ENCODE measurements at regions not wholly inside any gene's neighbourhood (a gene's known extent, or its start where the extent isn't known, plus 50 kb on each side); places are given as distances from the start of the nearest gene placed in this dataset.

DNA sequence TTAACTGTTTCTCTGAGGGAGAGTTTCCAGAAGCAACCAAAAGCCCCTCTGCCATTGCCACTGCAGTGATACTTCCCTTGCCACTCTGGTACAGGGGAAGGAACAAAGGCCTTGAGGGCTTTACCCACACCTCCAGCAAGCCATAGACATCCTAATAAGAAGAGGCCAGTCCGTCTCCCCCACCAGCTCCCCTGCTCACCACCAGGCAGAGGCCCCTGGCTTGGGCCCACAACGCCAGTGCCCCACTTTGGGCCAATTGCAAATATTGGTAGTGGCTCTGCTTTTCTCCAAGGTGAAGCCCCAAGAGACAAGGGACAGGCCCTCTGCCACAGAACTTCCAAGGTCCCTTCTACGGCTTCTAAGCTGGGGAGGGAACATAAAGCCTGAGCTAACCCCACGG is 833.0 kb downstream of the DACH1 start:
- TF ChIP-seq, protein P1, sequence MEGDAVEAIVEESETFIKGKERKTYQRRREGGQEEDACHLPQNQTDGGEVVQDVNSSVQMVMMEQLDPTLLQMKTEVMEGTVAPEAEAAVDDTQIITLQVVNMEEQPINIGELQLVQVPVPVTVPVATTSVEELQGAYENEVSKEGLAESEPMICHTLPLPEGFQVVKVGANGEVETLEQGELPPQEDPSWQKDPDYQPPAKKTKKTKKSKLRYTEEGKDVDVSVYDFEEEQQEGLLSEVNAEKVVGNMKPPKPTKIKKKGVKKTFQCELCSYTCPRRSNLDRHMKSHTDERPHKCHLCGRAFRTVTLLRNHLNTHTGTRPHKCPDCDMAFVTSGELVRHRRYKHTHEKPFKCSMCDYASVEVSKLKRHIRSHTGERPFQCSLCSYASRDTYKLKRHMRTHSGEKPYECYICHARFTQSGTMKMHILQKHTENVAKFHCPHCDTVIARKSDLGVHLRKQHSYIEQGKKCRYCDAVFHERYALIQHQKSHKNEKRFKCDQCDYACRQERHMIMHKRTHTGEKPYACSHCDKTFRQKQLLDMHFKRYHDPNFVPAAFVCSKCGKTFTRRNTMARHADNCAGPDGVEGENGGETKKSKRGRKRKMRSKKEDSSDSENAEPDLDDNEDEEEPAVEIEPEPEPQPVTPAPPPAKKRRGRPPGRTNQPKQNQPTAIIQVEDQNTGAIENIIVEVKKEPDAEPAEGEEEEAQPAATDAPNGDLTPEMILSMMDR (IDR thresholded peaks at IDR 0.05; ENCODE audit: low read depth, low read length): no peak
- no peak overlapping the region for H3K4me3 ChIP-seq (replicated peaks in 1 of 2; ENCODE audit: low read depth in 2 of 2, low read length in 2 of 2)
- no peak for DNase-seq (ENCODE audit: low read depth in 2 of 2)

DNA sequence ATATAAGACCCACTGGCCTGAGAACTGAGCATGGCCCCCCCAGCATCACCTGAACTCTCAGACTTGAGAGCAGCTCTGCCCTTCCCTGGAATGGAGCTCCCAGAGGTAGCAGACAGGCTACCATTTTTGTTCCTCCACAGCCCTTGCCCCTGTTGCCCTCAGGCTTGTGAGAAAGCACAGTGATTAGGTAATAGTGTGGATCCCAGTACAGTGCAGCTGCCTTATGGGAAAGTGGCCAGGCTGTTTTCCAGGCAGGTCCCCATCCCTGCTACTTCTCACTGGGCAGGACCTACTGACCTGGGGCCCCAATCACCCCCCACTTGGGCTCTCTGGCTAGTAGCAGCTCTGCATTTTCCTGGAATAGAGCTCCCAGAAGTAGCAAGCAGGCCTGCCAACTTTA is 834.0 kb downstream of the DACH1 start:
- TF ChIP-seq, protein P1 (IDR thresholded peaks at IDR 0.05; ENCODE audit: low read depth, low read length): no peak
- no peak overlapping the region for H3K4me3 ChIP-seq (replicated peaks in 1 of 2; ENCODE audit: low read depth in 2 of 2, low read length in 2 of 2)
- DNase-seq (ENCODE audit: low read depth in 2 of 2): no peak

DNA sequence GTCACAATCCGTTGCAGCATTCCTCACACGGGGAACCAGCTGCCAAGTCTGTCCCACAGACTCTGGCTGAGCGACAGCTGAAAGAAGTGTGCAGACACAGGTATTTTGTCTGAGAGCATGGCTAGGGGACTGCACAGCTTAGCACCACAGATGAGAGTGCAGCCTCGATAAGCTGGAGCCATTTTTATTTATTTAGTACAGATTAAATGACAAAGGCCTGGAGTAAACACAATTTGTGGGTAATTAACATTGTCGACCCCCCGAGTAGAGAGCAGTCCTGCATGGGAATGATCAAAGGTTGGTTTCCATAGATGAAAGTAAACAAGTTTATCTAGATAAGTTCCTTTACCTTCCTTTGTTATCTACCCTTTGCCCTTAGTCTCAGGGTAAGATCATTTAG is 836.2 kb downstream of the DACH1 start:
- H3K4me3 ChIP-seq (replicated peaks in 1 of 2; ENCODE audit: low read depth in 2 of 2, low read length in 2 of 2): no peak overlapping the region
- TF ChIP-seq, protein P1 (IDR thresholded peaks at IDR 0.05; ENCODE audit: low read depth, low read length): no peak
- DNase-seq (ENCODE audit: low read depth in 2 of 2): no peak

DNA sequence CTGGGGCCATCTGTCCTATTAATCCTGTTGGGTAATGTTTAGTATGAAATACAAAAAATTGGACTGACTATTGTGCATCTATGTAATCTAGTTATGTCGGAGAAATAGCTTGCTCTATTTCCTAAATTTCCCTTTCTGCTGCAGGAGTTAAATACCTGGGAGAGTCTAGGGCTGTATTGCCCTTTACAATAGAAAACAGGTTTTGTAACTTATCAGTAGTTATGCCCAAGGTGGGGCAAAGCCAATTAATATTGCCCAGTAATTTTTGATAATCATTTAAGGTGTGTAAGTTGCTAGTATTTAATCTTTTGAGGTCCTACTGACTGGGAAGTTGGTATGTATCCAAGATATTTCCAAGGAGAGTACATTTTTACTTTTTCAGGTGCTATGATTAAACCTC is 838.1 kb downstream of the DACH1 start:
- TF ChIP-seq, protein P1 (IDR thresholded peaks at IDR 0.05; ENCODE audit: low read depth, low read length): no peak

DNA sequence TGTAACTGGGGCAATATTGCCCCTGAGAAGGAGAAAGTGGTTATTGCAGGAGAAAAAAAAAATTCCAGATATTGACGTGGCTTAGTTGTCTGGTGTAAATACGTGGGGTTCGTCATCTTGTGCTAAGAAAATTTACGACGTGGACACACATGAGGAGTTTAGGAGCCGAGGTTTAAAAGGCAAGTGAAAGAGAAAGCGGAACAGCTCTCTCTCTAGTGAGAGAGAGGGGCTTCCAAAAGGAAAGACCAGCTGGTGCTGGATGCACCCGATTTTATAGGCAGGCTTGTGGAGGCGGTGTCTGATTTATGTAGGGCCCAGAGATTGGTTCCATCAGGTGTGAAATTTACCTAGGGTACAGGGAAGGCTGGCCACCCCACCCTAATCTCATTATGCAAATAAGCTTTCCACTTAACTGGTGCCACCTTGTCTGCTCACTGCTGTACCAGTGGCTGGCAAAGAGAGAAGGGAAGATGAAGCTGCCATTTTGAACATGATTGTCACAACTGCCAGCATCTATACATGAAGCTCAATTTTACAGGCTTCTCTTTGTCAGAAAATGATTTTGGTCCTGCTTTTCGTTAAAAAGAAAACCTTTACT is 845.1 kb downstream of the DACH1 start:
- H3K4me3 ChIP-seq (replicated peaks in 1 of 2; ENCODE audit: low read depth in 2 of 2, low read length in 2 of 2): no peak overlapping the region
- TF ChIP-seq, protein P1 (IDR thresholded peaks at IDR 0.05; ENCODE audit: low read depth, low read length): no peak
- DNase-seq (ENCODE audit: low read depth in 2 of 2): no peak

More for the DNA sequence above, 838.1 kb downstream of the DACH1 start:
- DNase-seq (ENCODE audit: low read depth in 2 of 2): no peak
- H3K4me3 ChIP-seq (replicated peaks in 1 of 2; ENCODE audit: low read depth in 2 of 2, low read length in 2 of 2): no peak overlapping the region

DNA sequence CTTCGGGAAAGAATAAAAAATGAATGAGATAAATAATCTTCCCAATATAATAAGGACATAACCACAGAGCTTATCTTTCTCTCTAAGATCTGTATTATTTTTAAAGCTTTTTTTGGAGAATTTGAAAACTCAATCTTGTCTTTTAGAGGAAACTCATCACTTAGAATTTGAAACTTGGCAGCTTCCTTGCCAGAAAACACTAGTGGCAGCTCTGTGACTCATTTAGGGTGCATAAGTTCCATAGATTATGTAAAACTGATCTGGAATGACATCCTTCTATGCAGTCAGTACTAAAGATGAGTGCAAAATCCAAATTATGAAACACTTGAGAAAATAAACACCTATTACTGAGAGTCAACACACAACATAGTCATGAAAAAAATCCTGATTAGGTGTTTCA is 848.0 kb downstream of the DACH1 start:
- peak in 1 of 2 donors; percentile 1 for DNase-seq (ENCODE audit: low read depth in 2 of 2)
- TF ChIP-seq, protein P1 (IDR thresholded peaks at IDR 0.05; ENCODE audit: low read depth, low read length): no peak

DNA sequence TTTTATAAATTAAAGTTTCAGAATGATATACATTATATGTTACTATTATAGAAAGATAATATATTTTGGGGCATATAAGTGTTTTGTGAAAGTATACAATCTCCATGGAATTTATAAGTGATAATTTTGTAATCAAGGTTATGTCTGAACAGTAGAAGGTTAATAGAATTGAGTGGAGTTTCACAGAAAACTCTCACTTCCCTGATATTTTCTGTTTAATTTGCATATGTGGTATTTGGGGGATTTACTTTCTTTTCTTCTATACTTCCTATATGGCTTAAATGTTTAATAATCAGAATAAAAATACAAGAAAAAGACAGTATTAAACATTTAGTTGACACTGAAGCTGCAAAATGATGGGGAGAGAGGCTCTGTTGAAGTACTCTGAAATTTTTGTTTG is 848.5 kb downstream of the DACH1 start:
- DNase-seq (ENCODE audit: low read depth in 2 of 2): no peak
- TF ChIP-seq, protein P1 (IDR thresholded peaks at IDR 0.05; ENCODE audit: low read depth, low read length): no peak
- H3K4me3 ChIP-seq (replicated peaks in 1 of 2; ENCODE audit: low read depth in 2 of 2, low read length in 2 of 2): no peak overlapping the region

More for the DNA sequence above, 848.0 kb downstream of the DACH1 start:
- no peak overlapping the region for H3K4me3 ChIP-seq (replicated peaks in 1 of 2; ENCODE audit: low read depth in 2 of 2, low read length in 2 of 2)
